HG02885 (cell line): ENCODE measurements at regions not wholly inside any gene's neighbourhood (a gene's known extent, or its start where the extent isn't known, plus 50 kb on each side); places are given as distances from the start of the nearest gene placed in this dataset.
"Not testable (repeated sequence)": the region's sequence is repeated elsewhere in the genome, so short reads cannot be mapped to it uniquely, and the experiment has no call there.

Experiments used
- ATAC-seq: cut with Tn5 transposase; IDR thresholded peaks from one replicate; pipeline ENCODE4 v1.9.1; 2021; ENCODE audit warnings: mild to moderate bottlenecking; ENCODE audit not compliant: unreplicated experiment, poor library complexity

DNA sequence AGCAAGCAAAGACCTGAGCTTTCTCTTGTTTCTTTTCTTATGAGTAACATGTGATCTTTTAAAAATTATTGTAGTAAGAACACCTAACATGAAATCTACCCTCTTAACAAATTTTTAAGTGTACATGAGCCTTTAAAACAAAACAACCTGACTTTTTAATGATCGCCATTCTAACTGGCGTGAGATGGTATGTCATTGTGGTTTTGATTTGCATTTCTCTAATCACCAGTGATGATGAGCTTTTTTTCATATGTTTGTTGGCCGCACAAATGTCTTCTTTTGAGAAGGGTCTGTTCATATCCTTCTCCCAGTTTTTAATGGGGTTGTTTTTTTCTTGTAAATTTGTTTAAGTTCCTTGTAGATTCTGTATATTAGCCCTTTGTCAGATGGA lies 73.7 kb upstream of the BMP2 start:
- ATAC-seq: not testable (repeated sequence)

DNA sequence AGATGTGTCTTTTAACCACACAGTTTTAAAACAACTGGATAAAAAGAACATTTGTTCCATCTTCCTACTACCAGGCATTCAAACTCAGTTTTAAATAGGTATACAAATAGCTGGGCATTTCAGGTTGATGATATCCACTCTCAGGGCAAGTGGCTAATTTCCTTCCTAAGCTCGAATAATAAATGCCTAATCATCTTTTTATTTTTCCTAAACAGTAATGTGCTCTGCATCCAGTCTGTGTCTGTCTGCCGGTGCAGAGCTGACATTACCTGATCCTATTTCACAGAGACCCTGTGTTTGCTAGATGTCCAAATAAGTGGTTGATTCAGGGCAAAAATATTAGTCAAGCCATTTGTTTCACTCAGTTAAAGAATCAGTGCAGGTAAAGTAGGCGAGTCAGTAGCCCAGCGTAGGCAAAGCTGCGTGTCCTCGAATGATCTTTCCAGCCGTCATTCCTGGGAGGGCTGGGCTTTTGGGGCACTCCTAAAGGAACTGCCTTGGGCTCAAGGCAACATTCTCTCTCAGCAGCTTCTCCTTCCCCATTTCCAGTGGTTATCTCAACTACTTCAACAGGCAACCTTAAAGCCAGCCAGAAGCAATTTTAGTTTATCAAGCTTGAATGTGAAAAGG lies 74.2 kb upstream of the BMP2 start:
- no peak for ATAC-seq

DNA sequence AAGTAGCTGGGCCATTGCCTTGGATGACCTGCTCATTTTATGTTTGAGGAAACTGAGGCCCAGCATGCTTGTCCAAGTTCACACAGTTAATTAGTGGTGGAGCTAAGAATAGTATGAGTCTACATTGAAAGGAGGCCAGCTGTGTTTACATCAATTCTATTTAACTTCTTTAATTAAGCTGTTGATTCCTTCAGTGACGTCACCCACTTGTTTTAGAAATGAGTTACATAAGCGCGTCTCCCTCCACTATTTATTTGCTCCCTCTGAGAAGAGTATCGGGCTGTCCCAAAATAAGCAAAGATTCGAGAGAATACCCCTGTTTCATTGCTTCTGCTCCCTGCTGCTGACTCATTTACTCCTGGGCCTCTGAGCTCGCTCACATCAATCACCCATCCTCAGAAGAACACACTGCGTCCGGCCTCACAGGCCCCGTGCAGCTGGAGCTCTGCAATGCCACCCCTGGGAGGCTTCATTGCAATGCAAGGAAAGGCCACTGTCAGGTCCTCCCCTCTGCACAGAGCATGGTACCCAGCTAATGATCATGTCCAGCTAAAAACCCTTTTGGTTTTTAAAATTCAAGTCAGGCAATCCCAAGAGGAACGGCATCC lies 74.8 kb upstream of the BMP2 start:
- no peak for ATAC-seq

DNA sequence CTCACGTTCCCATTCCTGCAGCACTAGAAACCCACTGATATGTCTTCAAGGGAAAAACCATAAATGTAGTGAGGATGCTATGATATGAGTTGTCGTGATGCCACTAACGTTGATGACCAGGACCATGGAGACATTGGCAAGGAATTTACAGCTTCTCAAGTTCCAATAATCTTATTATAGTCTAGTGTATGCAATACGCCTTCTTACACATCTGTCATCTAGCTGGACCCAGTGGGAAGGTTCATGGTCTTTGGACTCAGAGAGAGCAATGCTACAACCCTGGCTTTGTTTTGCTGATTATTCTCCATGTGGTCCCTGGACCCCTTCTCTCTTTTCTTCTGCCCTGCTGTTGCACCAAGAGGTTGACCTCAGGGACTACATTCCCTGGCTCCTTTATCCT lies 76.0 kb upstream of the BMP2 start:
- no peak for ATAC-seq

DNA sequence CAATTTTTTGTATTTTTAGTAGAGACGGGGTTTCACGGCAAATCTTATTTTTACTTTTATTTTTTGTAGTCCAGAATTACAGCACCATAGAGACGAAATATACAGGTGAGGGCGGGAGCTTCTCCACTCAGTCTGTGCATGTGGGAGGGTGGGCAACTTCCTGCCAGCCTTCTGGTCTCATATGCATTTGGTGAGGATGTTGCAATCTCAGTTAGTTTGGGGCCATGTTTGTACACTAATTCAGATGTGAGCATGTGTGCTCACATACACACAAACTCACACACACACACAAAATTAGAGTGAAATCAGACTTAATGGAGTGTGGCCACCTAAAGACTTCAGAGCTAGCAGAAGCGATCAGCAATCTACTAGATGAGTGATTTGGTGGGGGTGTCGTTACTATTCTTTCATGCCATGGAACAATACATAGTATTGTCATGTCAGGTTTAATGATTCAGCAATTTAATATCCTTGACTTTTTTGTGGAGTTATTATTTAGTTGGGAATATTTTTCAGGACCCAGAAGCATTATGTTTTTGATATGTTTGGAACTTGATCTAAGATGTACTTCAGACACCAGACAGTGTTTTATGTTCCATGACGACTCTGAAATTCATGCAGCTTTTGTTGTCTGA lies 78.0 kb upstream of the BMP2 start:
- ATAC-seq: no peak

DNA sequence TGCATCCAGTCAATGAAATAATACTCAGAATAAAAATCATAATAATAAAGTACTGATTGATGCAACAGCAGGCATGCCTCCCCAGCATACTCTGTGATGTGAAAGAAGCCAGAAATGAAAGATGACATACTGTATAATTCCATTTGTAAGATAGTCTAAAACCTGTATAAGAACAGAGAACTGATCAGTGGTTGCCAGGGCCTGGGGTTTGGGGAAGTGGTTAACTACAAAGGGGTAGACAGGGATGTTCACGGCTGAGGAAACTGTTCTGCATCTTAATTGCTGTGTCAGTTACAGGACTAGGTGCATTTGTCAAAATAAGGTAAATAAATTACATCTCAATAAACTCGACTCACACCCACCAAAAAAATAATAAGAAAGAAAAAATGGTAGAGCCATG lies 81.3 kb upstream of the BMP2 start:
- no peak for ATAC-seq

DNA sequence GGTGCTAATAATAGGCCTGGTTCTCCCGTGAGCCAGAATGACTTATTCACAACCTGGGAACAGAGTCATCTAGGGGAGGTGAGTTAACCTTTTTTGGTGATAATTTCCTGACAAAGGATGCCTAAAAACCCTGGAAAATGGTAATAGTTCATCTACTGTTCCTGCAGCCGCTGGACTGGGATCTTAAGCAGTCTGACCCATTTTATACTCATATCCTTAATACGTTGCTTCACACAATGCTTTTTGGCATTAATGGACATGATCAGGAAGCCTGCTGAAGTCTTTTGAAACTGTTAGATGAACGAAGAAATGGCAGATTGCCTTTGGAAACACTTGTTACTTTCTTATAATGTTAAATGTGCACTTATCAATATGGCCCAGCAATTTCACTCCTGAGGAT lies 81.9 kb upstream of the BMP2 start:
- ATAC-seq: no peak

DNA sequence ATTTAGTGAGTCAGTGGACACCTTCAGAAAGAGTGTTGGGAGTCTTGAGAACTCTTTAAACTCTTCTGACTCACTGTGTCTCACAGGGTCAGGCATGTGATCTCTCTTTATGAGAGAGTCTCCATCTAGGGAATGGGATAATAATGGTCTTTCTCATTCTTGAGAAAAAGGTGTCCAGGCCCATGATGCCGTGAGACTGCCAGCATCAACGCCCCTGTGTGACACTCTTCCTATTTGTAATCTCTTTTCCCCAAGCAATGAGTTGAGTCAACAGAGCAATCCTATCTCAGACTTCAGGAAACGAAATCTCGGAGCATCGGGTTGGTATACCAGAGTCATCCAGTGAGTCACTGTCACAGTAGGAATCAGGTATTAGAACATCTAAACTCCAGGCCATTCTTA lies 82.3 kb upstream of the BMP2 start:
- ATAC-seq: no peak

DNA sequence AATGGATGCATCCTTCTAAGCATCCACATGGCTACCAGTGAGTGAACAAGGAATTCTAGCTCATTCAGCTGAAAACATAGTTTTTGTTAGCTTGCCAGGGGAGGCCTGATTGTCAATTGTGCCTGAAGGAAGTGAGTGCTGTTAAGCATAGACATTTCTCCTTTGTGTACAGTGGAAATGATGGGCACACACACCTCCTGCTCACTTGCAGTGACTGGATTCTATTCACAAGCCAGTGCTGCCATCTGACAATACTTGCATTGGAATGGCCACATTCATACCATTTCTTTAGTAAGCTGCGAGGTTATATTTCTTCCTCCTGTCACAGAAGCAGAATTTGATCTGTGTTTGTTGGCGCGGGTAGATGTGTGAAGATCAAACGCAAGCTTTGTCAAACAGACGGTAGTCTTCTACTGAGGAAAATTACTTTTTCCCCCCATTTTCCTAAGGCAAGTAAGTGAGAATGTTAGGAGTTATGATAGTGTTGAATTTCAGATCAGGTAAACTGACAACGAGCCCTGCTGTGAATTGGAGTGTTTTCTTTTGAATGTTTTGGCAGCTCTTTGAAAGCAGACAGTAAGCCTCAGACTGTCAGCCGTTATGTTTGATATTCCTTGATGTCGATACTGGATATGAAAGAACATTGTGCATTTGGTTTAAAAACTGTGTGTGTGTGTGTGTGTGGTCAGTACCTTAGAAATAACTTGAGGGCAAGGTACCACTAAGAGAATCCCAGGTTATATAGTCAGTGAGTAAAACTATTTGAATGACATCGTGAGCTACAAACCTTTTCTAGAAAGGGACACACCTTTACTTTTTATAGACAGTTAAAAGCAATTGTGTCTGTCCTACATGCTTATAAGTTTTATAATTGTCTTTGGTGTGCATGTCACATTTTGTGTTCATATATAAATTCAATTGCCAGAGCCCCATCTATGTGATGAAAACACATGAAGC lies 84.2 kb upstream of the BMP2 start:
- ATAC-seq: no peak

DNA sequence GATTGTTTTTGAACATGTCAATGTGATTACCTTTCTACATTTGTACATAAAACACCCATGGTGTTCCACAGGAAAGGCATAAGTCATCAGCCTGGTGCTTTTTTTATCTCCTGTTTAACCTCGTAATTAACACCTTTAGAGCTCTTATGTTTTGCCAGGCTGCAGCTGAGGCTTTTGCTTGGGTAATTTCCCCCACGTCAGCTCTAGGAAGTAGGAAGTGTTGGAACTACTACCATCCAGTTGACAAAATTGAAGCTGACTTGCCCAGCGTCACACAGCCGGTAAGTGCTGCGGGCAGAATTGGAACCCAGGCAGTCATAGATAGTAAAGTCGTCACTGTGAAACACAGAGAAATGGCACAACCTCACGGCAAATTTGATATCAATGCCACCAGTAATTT lies 86.6 kb upstream of the BMP2 start:
- no peak for ATAC-seq

DNA sequence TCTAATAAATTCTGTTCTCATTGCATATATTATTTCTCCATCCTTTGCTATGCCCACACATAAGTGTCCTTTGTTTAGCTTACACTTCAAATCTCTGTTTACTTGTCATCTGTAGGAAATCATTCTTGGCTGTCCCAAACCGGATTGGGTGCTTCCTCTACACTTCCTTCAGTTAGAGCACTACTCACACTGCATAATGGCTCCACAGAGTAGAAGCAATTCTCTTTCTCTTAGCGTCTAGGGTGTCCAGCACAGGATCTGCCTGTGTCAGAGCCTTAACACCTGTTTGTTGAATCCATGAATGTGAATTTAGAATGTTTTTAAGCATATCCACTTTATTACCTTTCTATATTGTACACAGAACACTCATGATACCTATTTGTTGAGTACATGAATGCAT lies 87.0 kb upstream of the BMP2 start:
- ATAC-seq: no peak

DNA sequence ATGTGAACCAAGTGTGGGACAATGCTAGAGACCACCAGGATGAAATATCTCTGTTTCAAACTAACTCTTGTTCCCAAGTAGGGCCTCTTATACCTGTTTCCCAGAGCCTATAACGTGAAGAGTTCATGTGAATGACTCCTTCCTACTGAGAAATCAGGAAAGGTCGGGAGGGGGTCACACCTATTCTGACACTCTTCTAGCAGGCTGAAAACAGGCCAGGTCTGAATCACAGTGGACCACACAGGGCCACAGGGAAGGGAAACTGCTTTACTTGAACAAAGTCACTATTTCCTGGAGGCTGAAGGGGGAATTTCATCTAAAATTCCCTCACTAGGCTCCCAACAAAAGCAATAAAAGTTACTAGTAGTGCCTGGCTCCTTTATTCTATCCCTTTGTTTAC lies 88.4 kb upstream of the BMP2 start:
- ATAC-seq: no peak

DNA sequence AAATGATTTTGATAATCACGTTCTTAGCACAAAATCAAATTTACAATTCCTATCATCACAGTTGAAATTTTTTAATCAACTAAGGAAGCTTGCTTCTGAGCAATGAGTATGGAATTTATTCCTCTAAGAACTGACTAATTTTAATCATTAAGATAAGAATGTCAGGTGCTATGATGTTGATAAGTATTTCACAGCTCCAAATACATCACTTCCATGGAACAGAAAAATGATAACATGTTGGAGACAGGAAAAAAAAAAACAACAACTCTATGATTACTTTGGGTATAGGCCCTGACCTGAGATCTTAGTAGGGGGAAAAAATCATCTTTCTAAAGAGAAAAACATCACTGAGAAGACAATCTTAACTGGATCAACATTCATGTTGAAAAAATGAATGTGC lies 89.4 kb upstream of the BMP2 start:
- no peak for ATAC-seq

DNA sequence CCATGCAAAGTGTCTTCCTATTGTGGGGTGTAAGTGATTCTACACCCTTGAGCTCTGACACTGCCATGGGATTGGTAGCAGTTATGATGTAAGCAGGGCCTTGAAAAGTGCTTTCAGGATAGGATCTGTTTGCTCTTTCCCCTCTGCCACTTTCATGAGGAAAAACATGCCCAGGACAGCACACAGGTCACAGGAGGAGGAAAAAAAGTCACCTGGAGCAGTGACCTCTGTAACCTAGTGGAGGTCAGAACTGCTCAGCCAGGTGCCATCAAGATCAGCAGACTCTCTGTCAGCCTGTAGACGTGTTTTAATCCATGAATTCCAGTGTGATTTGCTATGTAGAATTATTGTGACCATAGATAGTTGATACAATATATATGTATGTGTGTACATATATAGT lies 92.7 kb upstream of the BMP2 start:
- no peak for ATAC-seq

DNA sequence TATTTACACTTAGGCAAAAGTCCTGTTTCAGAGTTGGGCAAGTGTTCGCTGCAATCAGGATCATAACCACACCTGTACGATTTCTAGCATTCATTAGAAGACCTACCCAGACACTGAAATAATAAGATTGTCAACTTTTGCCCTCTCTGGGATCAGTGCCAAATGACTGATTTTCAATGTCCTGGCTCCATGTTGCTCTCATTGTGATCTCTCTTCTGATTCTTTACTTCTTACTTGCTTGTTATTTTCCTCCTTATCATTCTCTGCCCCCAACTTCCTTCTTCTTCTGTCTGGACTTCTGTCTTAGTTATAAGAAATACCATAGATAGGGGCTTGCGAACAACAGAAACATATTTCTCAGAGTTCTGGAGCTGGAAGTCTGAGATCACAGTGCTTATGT lies 94.4 kb upstream of the BMP2 start:
- ATAC-seq: no peak

DNA sequence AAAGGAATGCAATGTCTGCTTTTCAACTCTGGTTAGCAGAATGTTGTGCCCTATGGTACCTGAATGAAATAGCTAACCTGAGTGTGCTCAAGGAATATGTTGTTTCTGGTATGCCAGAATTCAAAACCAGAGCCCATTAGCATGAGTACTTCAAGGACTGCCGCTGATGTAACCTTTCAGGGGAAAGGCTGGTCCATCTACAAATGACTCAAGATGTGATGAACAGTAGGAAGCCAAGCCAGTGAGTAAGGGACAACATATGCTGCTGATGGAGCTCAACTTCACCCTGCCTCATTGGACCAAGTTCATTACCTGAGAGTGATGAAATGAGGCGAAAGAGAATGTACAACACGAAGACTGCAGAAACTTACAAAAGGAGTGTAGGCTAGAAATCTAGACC lies 95.7 kb upstream of the BMP2 start:
- no peak for ATAC-seq

DNA sequence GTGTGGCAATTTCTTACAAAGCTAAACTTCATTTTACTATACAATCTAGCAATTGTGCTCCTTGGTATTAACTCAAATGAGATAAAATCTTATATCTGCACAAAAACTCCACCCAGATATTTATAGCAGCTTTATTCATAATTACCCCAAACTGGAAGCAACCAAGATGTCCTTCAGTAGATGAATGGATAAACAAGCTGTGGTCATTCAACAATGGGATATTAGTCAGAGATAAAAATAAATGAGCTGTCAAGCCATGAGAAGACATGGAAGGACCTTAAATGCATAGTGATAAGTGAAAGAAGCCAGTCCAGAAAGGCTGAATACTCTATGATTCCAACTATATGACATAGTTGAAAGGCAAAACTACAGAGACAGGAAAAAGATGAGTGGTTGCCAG lies 98.9 kb upstream of the BMP2 start:
- ATAC-seq: no peak

DNA sequence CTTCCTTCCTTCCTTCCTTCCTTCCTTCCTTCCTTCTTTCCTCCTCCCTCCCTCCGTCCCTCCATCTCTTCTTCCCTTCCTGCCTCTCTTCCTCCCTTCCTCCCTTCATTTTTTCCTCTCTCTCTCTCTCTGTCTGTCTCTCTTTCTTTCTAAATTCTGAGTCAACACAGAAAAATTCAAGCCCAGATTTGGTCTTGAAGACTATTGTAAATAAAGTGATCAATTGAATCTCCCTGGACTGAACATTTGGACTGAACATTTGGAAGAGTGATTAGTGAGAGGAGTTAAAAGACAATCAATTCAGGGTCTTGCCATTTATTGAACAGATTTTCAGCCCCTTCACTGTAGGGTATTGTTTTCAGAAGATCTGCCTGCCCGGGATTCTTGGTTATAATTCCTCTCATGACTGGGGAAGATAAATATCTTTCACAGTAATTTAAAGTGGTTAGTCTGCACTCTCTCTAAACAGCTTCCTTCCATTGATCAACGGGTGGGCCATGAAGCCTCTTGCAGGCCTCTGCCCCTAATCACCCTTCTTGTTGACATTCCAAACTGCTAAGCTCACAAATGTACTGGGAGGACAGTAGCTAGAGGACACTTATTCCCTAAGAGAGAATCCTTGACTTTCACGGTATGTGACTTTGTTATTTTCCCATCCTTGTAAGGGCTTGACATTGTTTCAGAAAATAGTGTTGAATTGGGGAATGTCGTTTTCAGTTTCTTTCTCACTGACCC lies 101.7 kb upstream of the BMP2 start:
- no peak for ATAC-seq

DNA sequence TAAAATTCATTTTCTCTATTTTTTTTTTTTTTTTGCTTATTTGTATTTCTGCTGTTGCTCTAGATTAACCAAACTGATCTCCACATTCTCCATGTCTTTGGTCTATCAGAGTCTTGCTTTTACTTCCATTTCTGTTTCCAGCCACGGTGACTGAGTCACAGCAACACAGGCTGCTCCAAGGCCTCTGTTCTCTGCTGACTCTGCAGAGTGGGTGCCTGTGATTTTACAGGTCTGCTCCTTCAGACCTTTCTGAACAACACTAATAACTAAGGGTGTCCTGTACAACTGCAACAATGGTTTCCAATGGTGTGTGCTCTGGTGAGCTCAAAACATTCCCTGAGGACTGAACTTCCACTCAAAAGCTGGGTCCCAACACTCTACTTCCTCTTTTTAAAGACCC lies 102.3 kb upstream of the BMP2 start:
- ATAC-seq: no peak

DNA sequence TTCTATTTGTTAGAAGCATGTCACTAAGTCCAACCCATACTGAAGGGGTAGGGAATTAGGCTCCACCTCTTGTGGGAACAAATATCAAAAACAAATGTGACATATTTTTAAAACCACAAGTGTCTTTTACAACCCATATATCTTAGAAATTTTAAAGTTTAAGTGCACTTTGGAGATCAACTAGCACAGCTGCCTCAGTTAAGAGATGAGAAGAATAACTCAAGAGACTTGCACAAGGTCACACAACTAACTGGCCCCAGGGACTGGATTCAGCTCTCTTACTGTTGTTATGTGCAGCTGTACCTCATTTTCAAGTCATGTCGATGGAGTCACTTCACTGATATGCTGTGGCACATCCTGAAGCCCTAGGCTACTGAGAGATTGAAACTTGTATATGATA lies 102.9 kb upstream of the BMP2 start:
- ATAC-seq: no peak
